ENCODE measurements at regions not wholly inside any gene's neighbourhood (a gene's known extent, or its start where the extent isn't known, plus 50 kb on each side); places are given as distances from the start of the nearest gene placed in this dataset.
"Not testable (repeated sequence)": the region's sequence is repeated elsewhere in the genome, so short reads cannot be mapped to it uniquely, and the experiment has no call there.

GRCh38 chr5:133881576-133882388 is 86.6 kb downstream of the C5orf15 start:
- no peak for DNase-seq

- no peak for DNase-seq
Observed at GRCh38 chr5:133878236-133878555, 90.2 kb downstream of the C5orf15 start.

DNA sequence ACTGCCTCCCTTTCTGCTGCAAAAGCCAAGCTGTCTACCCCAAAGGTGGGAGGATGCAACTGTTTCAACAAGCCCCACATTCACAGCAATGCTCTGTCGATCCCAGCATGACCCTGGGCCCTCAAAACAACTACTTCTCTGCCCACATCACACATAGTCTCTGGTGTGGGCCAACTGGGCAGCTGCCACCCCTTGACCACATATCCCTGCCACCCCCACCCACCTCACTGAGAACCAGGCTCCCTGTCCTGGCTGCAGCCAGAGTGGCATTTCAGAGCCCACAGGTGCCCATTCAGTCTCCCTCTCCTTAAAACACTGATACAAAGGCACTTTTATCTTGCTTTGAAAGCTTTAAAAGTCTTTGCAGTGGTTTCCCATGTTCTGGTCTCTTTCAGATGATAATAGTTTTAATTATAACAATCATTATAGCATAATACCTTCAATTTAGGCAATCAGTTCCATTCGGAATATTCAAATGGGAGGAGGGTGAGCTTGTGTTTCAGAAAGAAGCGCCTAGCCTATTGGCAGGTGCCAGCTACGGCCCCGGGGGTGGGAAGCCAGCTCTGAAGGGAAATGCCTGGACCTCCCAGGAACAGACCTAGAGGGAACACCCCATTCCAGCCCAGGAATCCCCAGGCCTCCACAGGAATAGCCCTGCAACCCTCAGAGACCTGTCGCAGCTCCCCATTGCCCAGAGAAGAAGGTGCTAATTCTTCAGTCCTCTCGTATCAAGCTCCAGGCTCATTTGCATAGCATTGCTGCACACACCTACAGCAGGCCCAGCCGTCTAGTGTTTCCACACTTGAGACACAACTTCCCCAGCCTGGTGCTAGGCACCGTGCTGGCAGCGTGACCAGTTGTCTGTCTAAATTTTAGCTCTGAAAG is 90.8 kb downstream of the C5orf15 start:
- DNase-seq, result no peak

- no peak for DNase-seq
Observed at GRCh38 chr5:133876266-133876665, 92.2 kb downstream of the C5orf15 start.

- no peak for DNase-seq
Observed at GRCh38 chr5:133875179-133875578, 93.2 kb downstream of the C5orf15 start.

GRCh38 chr5:133873449-133873848 is 95.0 kb downstream of the C5orf15 start:
- DNase-seq, result no peak

GRCh38 chr5:133870661-133871060 is 97.8 kb downstream of the C5orf15 start:
- no peak for DNase-seq

- DNase-seq, result no peak
Observed at GRCh38 chr5:133869519-133870335, 98.7 kb downstream of the C5orf15 start.

DNA sequence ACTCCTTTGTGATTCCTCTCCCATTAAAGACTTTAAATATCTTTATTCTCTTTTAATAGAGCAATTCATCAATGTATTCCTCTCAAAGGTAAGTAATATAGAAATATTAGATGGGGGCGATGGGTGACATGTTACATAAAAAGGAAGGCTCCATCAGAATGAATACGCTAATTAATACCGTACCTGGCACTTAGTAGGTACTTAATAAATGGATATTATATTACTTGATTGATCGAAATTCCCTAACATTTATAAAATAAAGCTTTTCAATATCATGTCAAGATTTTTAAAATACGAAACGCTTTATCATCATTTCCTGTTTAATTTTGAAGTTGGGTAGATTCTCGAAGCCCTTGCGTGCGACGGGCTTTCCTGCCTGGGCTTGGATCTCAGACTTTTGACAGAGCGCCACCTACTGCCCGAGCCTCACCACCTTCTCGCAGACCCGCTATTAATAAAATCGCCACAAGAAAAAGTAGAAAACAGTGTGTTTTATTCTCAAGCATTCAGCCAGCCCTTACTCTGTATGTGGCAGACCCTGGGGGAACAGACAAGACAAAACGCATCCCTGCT is 99.4 kb downstream of the C5orf15 start:
- DNase-seq, result peak; percentile 54

DNA sequence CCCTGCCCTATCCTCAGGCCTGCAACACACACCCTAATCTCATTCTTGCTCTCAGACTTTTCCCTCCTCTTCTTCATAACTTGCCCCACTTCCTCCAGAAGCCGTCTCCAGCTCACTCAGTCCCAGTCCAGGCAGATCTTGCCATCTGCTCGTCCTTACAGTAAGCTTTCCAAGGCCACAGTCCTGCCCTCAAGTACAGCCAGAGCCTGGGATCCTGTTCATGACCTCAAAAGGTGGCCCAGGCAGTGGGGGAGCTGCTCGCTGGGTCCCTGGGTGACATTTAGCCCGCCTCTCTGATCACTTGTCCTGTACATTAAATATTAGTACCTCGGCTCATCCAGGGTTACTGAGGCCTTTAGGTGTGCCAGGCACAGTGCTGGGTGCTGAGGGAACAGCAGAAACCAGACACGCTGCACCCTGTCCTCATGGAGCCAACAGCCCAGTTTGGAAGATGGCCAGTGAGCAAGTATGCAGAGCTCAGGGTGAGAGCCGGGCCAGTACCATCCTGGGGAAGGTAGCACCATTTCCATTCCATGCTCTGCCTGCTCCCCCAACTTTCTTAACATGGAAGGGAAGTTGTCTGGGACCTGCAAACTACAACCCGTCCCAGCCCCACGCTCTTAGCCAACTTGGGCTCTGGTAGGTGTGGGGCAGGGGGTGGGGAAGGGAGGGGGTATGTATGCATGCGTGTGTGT is 100.4 kb downstream of the C5orf15 start:
- no peak for DNase-seq

- no peak for DNase-seq
Observed at GRCh38 chr5:133867341-133867740, 101.1 kb downstream of the C5orf15 start.

- DNase-seq, result no peak
Observed at GRCh38 chr5:133866903-133867245, 101.6 kb downstream of the C5orf15 start.

- no peak for DNase-seq
Observed at GRCh38 chr5:133866160-133866902, 102.1 kb downstream of the C5orf15 start.

GRCh38 chr5:133865113-133865512 is 103.3 kb downstream of the C5orf15 start:
- no peak for DNase-seq

DNA sequence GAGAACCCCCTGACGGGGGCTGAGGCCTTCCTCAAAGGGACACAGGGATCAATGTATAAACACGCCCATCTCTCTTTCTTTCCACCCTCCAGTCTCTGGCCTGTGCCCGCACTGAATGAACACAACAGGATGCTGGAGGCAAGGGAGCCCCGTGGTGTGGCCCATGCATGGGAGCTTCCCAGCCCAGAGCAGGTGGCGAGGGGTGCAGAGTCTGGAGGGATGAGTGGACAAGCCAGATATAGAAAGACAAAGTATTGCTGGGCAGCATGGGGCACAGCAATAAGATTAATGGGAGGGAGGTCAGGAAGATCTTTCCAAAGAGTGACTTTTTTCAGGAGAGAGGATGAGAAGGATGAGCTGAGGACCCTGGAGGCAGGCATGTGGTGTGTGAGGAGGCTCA is 103.7 kb downstream of the C5orf15 start:
- DNase-seq, result no peak

GRCh38 chr5:133863857-133864585 is 104.4 kb downstream of the C5orf15 start:
- no peak for DNase-seq

DNA sequence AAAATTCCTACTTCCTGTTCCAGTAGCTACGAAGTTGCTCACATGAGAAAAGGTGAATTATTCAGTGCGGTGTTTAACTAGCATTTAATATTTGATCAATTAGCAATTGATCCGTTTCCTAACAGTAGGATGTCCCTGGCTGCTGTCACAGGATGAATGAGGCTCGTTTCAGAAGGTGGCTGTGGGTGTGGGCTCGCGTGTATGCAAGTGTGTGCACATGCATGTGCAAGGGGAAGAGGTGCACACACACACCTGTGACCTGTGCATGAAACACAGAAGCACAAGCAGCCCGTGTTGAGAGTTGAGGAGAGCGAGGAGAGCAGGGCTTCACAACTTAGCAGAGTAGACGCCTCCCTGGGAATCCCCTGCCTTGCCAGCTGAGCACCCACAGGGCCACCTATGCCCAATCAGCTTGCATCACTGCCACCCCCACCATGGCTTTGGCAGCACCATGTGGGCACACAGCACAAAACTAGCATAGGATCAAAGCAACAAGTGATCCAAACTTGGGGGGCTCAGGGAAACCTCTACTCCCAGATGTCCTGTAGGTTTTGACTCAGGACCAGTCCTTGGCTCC is 107.2 kb downstream of the C5orf15 start:
- no peak for DNase-seq

DNA sequence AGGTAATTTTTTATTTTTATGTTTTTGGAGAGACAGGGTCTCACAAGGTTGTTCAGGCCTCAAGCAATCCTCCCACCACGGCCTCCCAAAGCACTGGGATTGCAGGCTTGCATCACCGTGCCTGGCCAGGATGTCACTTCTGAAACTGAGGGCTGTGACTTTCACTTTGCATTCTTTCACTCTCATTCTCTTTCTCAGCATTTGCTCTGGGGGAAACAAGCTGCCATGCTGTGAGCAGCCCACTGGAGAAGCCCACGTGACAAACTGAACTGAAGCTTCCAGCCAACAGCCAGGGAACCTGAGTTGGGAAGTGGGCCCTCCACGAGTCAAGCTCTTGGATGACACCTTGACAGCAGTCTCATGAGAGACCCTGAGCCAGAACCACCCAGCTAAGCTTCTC is 109.4 kb downstream of the C5orf15 start:
- DNase-seq, result no peak

DNA sequence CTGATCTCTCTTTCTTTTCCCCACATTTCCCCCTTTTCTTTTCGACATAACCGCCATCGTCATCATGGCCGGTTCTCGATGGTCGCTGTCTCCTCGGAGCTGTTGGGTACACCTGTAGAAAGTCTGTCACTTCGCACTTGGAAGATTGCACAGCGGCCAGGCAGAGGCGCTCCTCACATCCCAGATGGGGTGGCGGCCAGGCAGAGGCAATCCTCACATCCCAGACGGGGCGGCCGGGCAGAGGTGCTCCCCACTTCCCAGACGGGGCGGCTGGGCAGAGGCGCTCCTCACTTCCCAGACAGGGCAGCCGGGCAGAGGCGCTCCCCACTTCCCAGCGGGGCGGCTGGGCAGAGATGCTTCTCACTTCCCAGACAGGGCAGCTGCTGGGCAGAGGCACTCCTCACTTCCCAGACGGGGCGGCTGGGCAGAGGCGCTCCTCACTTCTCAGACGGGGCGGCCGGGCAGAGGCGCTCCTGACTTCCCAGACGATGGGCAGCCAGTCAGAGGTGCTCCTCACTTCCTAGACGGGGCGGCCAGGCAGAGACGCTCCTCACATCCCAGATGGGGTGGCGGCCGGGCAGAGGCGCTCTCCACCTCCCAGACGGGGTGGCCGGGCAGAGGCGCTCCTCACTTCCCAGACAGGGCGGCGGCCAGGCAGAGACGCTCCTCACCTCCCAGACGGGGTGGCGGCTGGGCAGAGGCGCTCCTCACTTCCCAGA is 110.7 kb downstream of the C5orf15 start:
- not testable (repeated sequence) for DNase-seq

GRCh38 chr5:133854554-133854953 is 113.9 kb downstream of the C5orf15 start:
- no peak for DNase-seq

Measured in CD4-positive, alpha-beta T cell treated with Interleukin-17A for 1 hour (primary cell).